ENCODE measurements at regions not wholly inside any gene's neighbourhood (a gene's known extent, or its start where the extent isn't known, plus 50 kb on each side); places are given as distances from the start of the nearest gene placed in this dataset.

- DNase-seq (ENCODE audit: low read depth in 1 of 2, low spot score in 1 of 2) (no peak), ATAC-seq (no peak), FAIRE-seq (no peak)
- Histone ChIP-seq H3K4me1 (no peaks in the 10 kb centered on the region), H3K9me3 (no peaks in the 10 kb centered on the region), H3K4me2 (no peak overlapping the region), H3K4me3 (no peak overlapping the region), H3K27ac (no peak overlapping the region)
- WGBS (ENCODE audit: missing lambda C conversion rate): 48% methylated on average over 4 of the region's 4 CpGs
- ChIA-PET POLR2A (no interaction called here), CTCF (interaction anchor here (1.1 kb wide), 1 partner anchor 99 kb away, joined by 3 read pairs; no protein-coding TSS in a partner anchor)
- TF ChIP-seq CBX8 (IDR thresholded peaks at IDR 0.05) (no peak), MAX (IDR thresholded peaks at IDR 0.05) (no peak), EP300 (IDR thresholded peaks at IDR 0.05) (no peak), RCOR1 (IDR thresholded peaks at IDR 0.05; ENCODE audit: low read depth, low read length) (no peak), POLR2A (IDR thresholded peaks at IDR 0.05; ENCODE audit: low read length) (no peak), HOXA7 (CRISPR knock-in tag; IDR thresholded peaks at IDR 0.05) (no peak), KDM1A (IDR thresholded peaks at IDR 0.05; ENCODE audit: low read depth) (no peak), HDAC2 (IDR thresholded peaks at IDR 0.05) (no peak), GATA3 (IDR thresholded peaks at IDR 0.05; ENCODE audit: borderline replicate concordance) (no peak), NPAS2 (CRISPR knock-in tag; IDR thresholded peaks at IDR 0.05; ENCODE audit: borderline replicate concordance) (no peak), MYC (IDR thresholded peaks at IDR 0.05; ENCODE audit: borderline replicate concordance, low read length) (no peak)
Observed at GRCh38 chr7:19567011-19567410, 141.8 kb downstream of the POLR1F start.

- ChIA-PET POLR2A (no interaction called here), CTCF (no interaction called here)
- ATAC-seq: no peak
- Histone ChIP-seq H3K4me2 (no peak overlapping the region), H3K9me3 (no peaks in the 10 kb centered on the region), H3K4me1 (no peaks in the 10 kb centered on the region), H3K4me3 (no peak overlapping the region), H3K27ac (no peak overlapping the region)
- TF ChIP-seq RCOR1 (IDR thresholded peaks at IDR 0.05; ENCODE audit: low read depth, low read length) (no peak), HEYL (CRISPR knock-in tag; IDR thresholded peaks at IDR 0.05) (no peak), PBX3 (IDR thresholded peaks at IDR 0.05) (no peak), CBX8 (IDR thresholded peaks at IDR 0.05) (no peak), MAZ (IDR thresholded peaks at IDR 0.05; ENCODE audit: borderline replicate concordance, low read depth, low read length) (no peak), SREBF2 (IDR thresholded peaks at IDR 0.05) (no peak), HOXB5 (CRISPR knock-in tag; IDR thresholded peaks at IDR 0.05) (no peak), HOXB13 (CRISPR knock-in tag; IDR thresholded peaks at IDR 0.05; ENCODE audit: low read depth) (no peak), USF2 (IDR thresholded peaks at IDR 0.05) (no peak), RAD21 (conservative IDR thresholded peaks at IDR 0.05 in 1 of 2, IDR thresholded peaks at IDR 0.05 in 1 of 2) (no peak), EHF (CRISPR knock-in tag; IDR thresholded peaks at IDR 0.05) (no peak)
- no peak for FAIRE-seq
- DNase-seq (ENCODE audit: low read depth in 1 of 2, low spot score in 1 of 2): no peak
Observed at GRCh38 chr7:19565602-19566001, 143.2 kb downstream of the POLR1F start.

- H3K27ac ChIP-seq: no peak overlapping the region
- DNase-seq (ENCODE audit: low read depth in 1 of 2, low spot score in 1 of 2) (no peak), ATAC-seq (no peak), FAIRE-seq (no peak)
- ChIA-PET CTCF (interaction anchor here (0.9 kb wide), 1 partner anchor 10 kb away, joined by 3 read pairs; no protein-coding TSS in a partner anchor), POLR2A (no interaction called here)
- WGBS (ENCODE audit: missing lambda C conversion rate): 12% methylated on average over 3 of the region's 3 CpGs
- H3K9me3 ChIP-seq: no peaks in the 10 kb centered on the region
- no peaks in the 10 kb centered on the region for H3K4me1 ChIP-seq
- no peak overlapping the region for H3K4me2 ChIP-seq
- no peak overlapping the region for H3K4me3 ChIP-seq
- no peak for TF ChIP-seq CHD2 (IDR thresholded peaks at IDR 0.05; ENCODE audit: low read length, partially characterized antibody)
- TF ChIP-seq CTCF (IDR thresholded peaks at IDR 0.05): no peak
- TF ChIP-seq POLR2AphosphoS2 (conservative IDR thresholded peaks at IDR 0.05; ENCODE audit: low read length): no peak
- TF ChIP-seq FOSL2 (IDR thresholded peaks at IDR 0.05): no peak
- no peak for TF ChIP-seq FOSL2 (CRISPR knock-in tag; IDR thresholded peaks at IDR 0.05)
- no peak for TF ChIP-seq E2F6 (IDR thresholded peaks at IDR 0.05; ENCODE audit: borderline replicate concordance, low read depth)
- no peak for TF ChIP-seq PBX3 (IDR thresholded peaks at IDR 0.05)
- no peak for TF ChIP-seq NPAS2 (CRISPR knock-in tag; IDR thresholded peaks at IDR 0.05; ENCODE audit: borderline replicate concordance)
Observed at GRCh38 chr7:19561121-19561805, 147.6 kb downstream of the POLR1F start.

Data from A549 (cell line).